ENCODE measurements at regions not wholly inside any gene's neighbourhood (a gene's known extent, or its start where the extent isn't known, plus 50 kb on each side); places are given as distances from the start of the nearest gene placed in this dataset.

GRCh38 chr4:160224049-160224448, 1121.2 kb downstream of the RAPGEF2 start:
- Histone ChIP-seq H3K27ac (ENCODE audit: low read depth, low read length) (no peak overlapping the region), H2AK5ac (ENCODE audit: low read depth, low read length) (no peak overlapping the region), H4K20me1 (replicated peaks in 1 of 2; ENCODE audit: control insufficient read depth in 1 of 2, insufficient read depth in 2 of 2, low read length in 2 of 2) (no peaks in the 10 kb centered on the region), H2BK15ac (ENCODE audit: low read length) (no peak overlapping the region), H3K23me2 (ENCODE audit: low read depth, low read length) (no peaks in the 10 kb centered on the region), H3K4me1 (replicated peaks in 1 of 4; ENCODE audit: control insufficient read depth in 3 of 4, insufficient read depth in 4 of 4, low read length in 3 of 4) (no peaks in the 10 kb centered on the region), H3K27me3 (replicated peaks in 1 of 4; ENCODE audit: control insufficient read depth in 3 of 4, extremely low read depth in 1 of 4, insufficient read depth in 3 of 4, low read length in 3 of 4) (no peaks in the 10 kb centered on the region), H4K5ac (ENCODE audit: insufficient read length, low read depth, low read length) (no peak overlapping the region), H3K4ac (replicated peaks; ENCODE audit: insufficient read length, low read depth, low read length) (no peak overlapping the region), H3K4me2 (ENCODE audit: insufficient read depth in 1 of 2, low read depth in 2 of 2, low read length in 2 of 2) (no peak overlapping the region), H3K56ac (replicated peaks; ENCODE audit: insufficient read length, low read depth, low read length) (no peak overlapping the region), H3K23ac (ENCODE audit: insufficient read length) (no peak overlapping the region), H2BK120ac (replicated peaks; ENCODE audit: low read depth, low read length) (no peak overlapping the region), H3K18ac (ENCODE audit: extremely low read depth, low read length) (no peak overlapping the region), H3K79me2 (ENCODE audit: control insufficient read depth in 1 of 2, insufficient read depth in 2 of 2, low read length in 2 of 2) (no peaks in the 10 kb centered on the region), H3K9me3 (ENCODE audit: insufficient read depth in 2 of 2, low read depth in 1 of 2, low read length in 1 of 2) (peaks cover 14 to 16% of the 10 kb centered on the region in 2 experiments; a peak in 3 of 4 replicates), H4K8ac (ENCODE audit: extremely low read depth, insufficient read depth, low read length) (no peak overlapping the region), H2BK12ac (ENCODE audit: low read depth, low read length) (no peak overlapping the region), H3K9ac (replicated peaks in 1 of 4; ENCODE audit: extremely low read depth in 1 of 4, low read depth in 3 of 4, low read length in 3 of 4) (no peak overlapping the region), H3K36me3 (ENCODE audit: control insufficient read depth in 2 of 4, insufficient read depth in 4 of 4, low read length in 3 of 4) (peaks cover 0 to 7% (median 0%) of the 10 kb centered on the region in 4 experiments; a peak in 1 of 8 replicates), H2BK20ac (ENCODE audit: low read length) (no peak overlapping the region), H3K14ac (ENCODE audit: insufficient read length) (no peak overlapping the region), H3K79me1 (ENCODE audit: low read depth, low read length) (no peaks in the 10 kb centered on the region), H2BK5ac (ENCODE audit: low read depth, low read length) (no peak overlapping the region), H3K4me3 (ENCODE audit: extremely low read depth in 1 of 4, insufficient read depth in 2 of 4, low read depth in 3 of 4, low read length in 4 of 4) (no peak overlapping the region), H2AFZ (ENCODE audit: low read length) (no peak overlapping the region), H4K91ac (replicated peaks; ENCODE audit: insufficient read length, low read length) (no peak overlapping the region)
- DNase-seq (ENCODE audit: low read depth in 1 of 2, low spot score in 2 of 2) = no peak
- CTCF ChIA-PET (ENCODE audit: partially characterized antibody) = no interaction called here
- 97% methylated on average over 3 of the region's 3 CpGs; no CpG with 5 or more reads in 1 of the 2 experiments for WGBS, 2 experiments (ENCODE audit: extremely low coverage in 1 of 2, insufficient coverage in 1 of 2, insufficient read length in 1 of 2, insufficient replicate concordance in 2 of 2, low coverage in 1 of 2, low lambda C conversion rate in 2 of 2, missing lambda C conversion rate in 1 of 2)
- no peak for FAIRE-seq
- POLR2A ChIA-PET (ENCODE audit: partially characterized antibody) = no interaction called here
- TF ChIP-seq JUND (IDR thresholded peaks at IDR 0.05; ENCODE audit: low read length) (no peak), BRCA1 (IDR thresholded peaks at IDR 0.05; ENCODE audit: low read depth, low read length) (no peak), SIN3A (conservative IDR thresholded peaks at IDR 0.05 in 1 of 2, IDR thresholded peaks at IDR 0.05 in 1 of 2; ENCODE audit: low read depth in 1 of 2, low read length in 2 of 2) (no peak), ASH2L (IDR thresholded peaks at IDR 0.05; ENCODE audit: low read length) (no peak), NRF1 (IDR thresholded peaks at IDR 0.05; ENCODE audit: low read depth, low read length) (no peak), CREB1 (IDR thresholded peaks at IDR 0.05) (no peak), SAP30 (IDR thresholded peaks at IDR 0.05; ENCODE audit: insufficient read depth, insufficient replicate concordance, low read length) (no peak), SP4 (IDR thresholded peaks at IDR 0.05; ENCODE audit: low read length) (no peak), GTF2F1 (IDR thresholded peaks at IDR 0.05; ENCODE audit: borderline replicate concordance, low read depth, low read length) (no peak), NANOG (IDR thresholded peaks at IDR 0.05; ENCODE audit: insufficient read depth, low read depth, low read length, poor library complexity, severe bottlenecking) (no peak), MAFK (IDR thresholded peaks at IDR 0.05; ENCODE audit: low read depth, low read length) (no peak), HDAC6 (IDR thresholded peaks at IDR 0.05; ENCODE audit: low read depth, low read length) (no peak), RBBP5 (IDR thresholded peaks at IDR 0.05; ENCODE audit: borderline replicate concordance, low read depth, low read length) (no peak), KDM5A (IDR thresholded peaks at IDR 0.05; ENCODE audit: low read length) (no peak), EP300 (IDR thresholded peaks at IDR 0.05; ENCODE audit: borderline replicate concordance in 1 of 2, low read depth in 2 of 2, low read length in 2 of 2) (no peak), JUN (IDR thresholded peaks at IDR 0.05; ENCODE audit: low read depth, low read length) (no peak)

All from H1 (cell line).